NCI-H524 treated with DMSO at 0.1 percent for 48 hours (cell line): ENCODE measurements at regions not wholly inside any gene's neighbourhood (a gene's known extent, or its start where the extent isn't known, plus 50 kb on each side); places are given as distances from the start of the nearest gene placed in this dataset.
"Not testable (repeated sequence)": the region's sequence is repeated elsewhere in the genome, so short reads cannot be mapped to it uniquely, and the experiment has no call there.

Experiments
- DNase-seq: peaks from one replicate; lab custom pipeline; 2025; lab: John Stamatoyannopoulos, UW

- DNase-seq = no peak
Measured at GRCh38 chr15:94844198-94844537, 612.8 kb downstream of the MCTP2 start.

- DNase-seq = no peak
Measured at GRCh38 chr15:94844538-94845389, 613.4 kb downstream of the MCTP2 start.

GRCh38 chr15:94845390-94845716 lies 614.0 kb downstream of the MCTP2 start:
- DNase-seq = no peak

GRCh38 chr15:94847325-94847724 lies 616.0 kb downstream of the MCTP2 start:
- no peak for DNase-seq

- DNase-seq = no peak
Measured at GRCh38 chr15:94848054-94848453, 616.7 kb downstream of the MCTP2 start.

- no peak for DNase-seq
Measured at GRCh38 chr15:94855018-94855408, 623.7 kb downstream of the MCTP2 start.

- DNase-seq = no peak
Measured at GRCh38 chr15:94855409-94856266, 624.3 kb downstream of the MCTP2 start.

GRCh38 chr15:94856267-94856854 lies 625.0 kb downstream of the MCTP2 start:
- DNase-seq = no peak

- DNase-seq = no peak
Measured at GRCh38 chr15:94857466-94857865, 626.1 kb downstream of the MCTP2 start.

GRCh38 chr15:94858011-94858410 lies 626.6 kb downstream of the MCTP2 start:
- no peak for DNase-seq

- no peak for DNase-seq
Measured at GRCh38 chr15:94858449-94858848, 627.1 kb downstream of the MCTP2 start.

- DNase-seq = no peak
Measured at GRCh38 chr15:94858920-94859319, 627.6 kb downstream of the MCTP2 start.

- no peak for DNase-seq
Measured at GRCh38 chr15:94864600-94864999, 633.2 kb downstream of the MCTP2 start.

- not testable (repeated sequence) for DNase-seq
Measured at GRCh38 chr15:94868265-94868664, 636.9 kb downstream of the MCTP2 start.

GRCh38 chr15:94875550-94875949 lies 644.2 kb downstream of the MCTP2 start:
- no peak for DNase-seq

GRCh38 chr15:94877833-94878232 lies 646.5 kb downstream of the MCTP2 start:
- no peak for DNase-seq

- no peak for DNase-seq
Measured at GRCh38 chr15:94882071-94882712, 650.8 kb downstream of the MCTP2 start.

- DNase-seq = no peak
Measured at GRCh38 chr15:94887391-94887790, 656.0 kb downstream of the MCTP2 start.

GRCh38 chr15:94889153-94889552 lies 657.8 kb downstream of the MCTP2 start:
- DNase-seq = no peak

GRCh38 chr15:94893091-94893490 lies 661.7 kb downstream of the MCTP2 start:
- no peak for DNase-seq

GRCh38 chr15:94894056-94894455 lies 662.7 kb downstream of the MCTP2 start:
- DNase-seq = no peak

- DNase-seq = no peak
Measured at GRCh38 chr15:94909510-94909909, 678.1 kb downstream of the MCTP2 start.
